NCI-H146 treated with DMSO at 0.1 percent for 48 hours (cell line): ENCODE measurements at regions not wholly inside any gene's neighbourhood (a gene's known extent, or its start where the extent isn't known, plus 50 kb on each side); places are given as distances from the start of the nearest gene placed in this dataset.
"Not testable (repeated sequence)": the region's sequence is repeated elsewhere in the genome, so short reads cannot be mapped to it uniquely, and the experiment has no call there.

Experiments
- DNase-seq: peaks from one replicate; lab custom pipeline; 2025; ENCODE audit not compliant: unreplicated experiment; lab: John Stamatoyannopoulos, UW

DNA sequence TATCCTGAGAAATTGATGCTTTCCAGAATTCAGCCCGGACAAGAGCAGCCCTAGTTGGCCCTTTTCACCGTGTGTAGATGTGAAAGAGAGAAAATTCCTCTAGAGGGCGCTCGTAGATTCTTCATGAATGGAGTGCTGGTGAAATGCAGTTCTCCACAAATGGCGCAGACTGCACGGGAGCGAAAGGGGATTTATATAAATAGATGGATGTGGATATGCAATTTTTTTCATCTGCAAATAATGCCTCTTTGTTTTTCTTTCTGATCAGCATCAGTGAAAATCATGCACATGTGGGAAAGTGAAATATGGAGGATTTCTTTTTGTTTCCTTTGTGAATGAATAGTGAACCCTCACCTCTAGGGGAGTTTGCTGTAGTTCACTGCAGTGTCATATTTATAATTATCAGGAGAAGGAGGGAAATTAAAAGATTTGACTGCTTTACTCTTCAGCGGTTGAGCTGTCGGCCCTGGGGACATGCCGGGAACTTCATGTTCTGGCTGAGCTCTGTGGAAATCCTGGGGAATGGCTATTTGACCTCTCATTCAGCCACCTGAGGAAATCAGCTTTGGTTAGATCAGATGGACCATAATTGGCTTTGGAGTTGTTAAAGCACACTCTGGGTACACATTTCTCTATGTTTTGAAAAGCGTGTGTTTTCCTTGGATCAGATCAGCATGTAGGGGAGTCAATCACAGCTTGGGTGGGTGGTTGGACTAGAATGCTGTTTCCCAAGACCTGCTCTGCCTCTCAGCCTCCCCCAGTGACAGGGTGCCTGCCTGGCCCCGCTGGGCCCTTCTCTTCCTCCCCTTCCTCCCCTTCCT, 115.0 kb upstream of the SHISA3 start:
- DNase-seq: peak; percentile 13

DNA sequence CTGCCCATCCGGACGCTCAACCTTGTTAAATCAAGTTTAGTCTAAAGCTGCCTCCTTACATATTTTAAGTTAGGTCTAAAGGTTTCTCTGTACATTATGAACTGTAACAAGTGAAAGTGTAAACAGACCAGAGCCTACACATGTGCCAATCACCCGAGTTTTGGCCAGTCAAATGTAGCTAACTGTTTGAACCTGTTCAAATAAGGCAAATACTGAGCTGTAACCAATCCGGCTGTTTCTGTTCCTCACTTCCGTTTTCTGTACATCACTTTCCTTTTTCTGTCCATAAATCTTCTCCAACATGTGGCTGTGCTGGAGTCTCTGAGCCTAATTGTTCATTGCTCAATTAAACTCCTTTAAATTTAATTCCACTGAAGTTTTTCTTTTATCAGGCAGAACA, 113.3 kb upstream of the SHISA3 start:
- DNase-seq: no peak

DNA sequence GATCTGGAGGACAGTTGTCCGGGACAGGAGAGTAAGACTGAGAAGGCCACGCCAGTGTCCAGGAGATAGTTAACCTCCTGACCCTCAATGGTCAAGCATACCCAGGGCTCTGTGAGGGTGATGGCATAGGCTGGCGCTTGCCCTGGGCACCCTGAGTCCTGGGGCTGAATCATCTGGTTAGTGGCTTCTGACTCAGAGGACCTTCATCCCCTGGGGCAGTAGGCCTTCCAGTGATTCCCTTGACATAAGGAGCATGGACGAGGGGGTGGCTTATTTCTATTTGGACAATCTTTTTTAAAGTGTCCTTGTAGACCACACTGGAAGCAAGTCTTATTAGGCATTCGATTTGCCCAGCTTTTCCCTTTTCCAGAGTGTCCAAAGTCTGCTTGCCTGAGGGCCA, 108.4 kb upstream of the SHISA3 start:
- not testable (repeated sequence) for DNase-seq

DNA sequence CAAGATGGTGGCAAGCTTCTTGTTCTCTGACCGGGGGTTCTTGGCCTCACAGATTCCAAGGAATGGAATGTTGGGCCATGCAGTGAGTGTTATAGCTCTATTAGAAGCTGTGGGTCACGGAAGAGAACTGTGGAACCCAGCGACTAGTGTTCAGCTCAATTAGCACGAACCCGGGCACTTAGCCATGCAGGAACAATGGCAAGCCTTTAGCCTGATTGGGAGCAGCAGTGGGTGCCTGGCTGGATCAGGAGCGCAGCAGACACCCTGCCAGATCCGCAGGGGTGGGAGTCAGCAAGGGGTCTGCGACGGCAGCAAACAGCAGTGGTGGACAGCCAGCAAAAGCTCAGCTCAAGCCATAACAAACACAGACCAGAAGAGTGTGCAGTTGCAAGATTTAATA, 105.1 kb upstream of the SHISA3 start:
- not testable (repeated sequence) for DNase-seq

DNA sequence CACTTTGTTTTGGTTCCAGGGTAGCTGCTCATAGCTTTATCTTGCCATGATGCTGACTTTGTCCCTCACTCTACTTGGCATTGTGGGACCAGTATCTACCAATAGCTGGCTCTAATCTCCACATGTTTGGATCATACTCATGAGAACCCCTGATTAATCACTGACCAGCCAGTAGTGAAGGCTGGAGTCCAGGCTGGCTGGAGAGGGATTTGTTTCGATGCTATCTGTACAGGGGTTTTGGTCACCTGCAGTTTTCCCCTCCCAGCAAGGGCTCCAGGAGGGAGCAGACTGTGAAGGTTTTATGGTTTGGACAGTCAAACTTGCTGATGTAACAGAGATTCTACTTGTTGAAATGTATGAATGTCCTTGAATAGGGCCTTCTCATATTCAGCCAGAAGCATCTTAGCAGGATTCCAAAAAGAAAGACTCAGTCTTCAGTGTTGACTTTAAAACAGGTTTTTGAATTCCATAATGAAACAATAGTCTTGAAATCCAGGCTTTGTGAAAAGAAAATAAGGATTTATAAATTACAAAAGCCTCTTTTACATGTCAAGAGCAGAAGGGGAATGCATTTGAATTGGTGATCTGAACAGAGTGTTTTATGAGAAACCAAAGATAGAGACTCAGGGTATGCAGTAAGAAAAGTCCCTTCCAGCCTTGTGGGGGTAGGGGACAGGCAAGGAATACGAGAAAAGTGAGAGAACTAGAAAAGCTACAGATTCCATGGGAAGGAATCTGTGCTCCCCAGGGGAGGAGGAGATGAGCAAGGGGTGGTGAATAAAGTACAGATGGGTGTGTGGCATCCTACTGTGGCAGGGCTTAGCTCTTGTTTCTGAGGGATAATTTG, 103.1 kb upstream of the SHISA3 start:
- DNase-seq: no peak

DNA sequence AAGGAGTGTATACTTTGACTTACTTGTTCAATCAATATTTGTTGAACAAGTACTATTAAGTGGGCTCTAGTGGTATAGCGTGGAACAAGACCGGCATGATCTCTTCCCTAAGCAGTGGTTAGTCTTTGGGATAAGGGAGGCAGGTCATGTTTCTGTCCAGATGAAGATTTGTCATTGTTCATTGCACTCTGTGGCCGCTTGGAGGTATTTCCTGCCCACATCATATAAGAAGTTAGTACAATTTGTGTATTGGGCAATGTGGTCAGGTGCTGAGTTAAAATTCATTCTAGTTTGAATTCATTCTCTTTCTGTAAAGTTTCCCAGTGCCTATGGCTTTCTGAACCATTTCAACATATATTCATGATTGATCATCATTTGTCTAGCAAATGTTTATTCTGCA, 101.1 kb upstream of the SHISA3 start:
- DNase-seq: no peak

DNA sequence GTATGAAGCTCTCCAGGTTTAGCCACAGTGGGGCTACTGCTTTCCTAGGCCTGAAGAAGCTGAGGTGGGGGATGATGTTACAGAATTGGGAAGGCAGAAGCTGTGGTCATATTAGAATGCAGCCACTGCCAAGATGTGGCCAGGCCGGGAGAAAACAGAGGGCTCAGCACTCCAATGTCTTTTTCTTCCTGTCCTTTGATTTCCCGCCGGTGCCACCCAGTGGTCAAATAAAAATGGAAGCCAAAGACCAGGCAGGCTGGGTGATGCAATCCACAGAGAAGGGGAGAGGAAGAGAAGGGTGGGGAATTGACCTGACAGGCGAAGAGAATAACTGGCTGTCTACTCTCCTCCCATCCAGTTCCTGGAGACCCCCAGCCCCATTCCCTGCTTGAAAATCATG, 94.9 kb upstream of the SHISA3 start:
- peak; percentile 0 for DNase-seq

DNA sequence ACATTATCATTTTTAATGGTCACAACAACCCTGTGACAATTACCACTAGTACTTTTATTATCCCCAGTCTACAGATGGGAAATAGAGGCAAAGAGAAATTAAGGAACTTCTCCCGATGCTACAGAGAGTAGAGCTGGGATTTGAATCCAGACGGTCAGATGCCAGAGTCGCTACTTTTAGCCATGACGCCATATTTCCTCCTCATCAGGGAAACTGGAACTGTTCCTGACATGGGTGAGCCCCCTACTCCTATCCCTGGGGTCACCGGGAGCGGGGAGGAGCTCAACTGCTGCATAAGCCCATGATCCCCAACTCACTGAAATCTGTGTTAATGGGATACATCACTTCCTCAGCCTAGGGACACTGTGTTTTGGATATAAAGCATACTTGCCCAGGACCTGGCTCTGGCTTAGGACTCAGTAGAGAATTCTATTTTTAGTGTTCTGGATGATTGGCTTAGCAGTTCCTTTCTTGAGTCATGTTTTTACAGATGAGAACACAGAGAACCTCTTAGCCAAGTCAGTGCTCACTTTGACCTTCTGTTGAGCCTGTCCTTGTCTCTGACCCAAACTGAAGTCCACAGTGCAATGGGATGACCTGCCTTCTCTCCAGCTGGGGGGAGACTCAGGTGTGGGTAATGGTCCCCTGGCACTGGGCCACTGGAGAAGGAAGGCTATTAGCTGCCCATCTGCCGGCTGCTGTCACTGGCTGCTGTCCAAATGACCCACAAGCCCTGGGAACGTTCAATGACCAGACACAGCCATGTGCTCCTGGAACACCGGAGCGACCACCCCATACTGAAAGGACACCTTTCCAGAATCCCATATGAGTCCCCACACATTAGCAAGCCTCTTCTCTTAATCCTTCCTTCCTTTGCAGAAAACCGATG, 90.8 kb upstream of the SHISA3 start:
- no peak for DNase-seq

DNA sequence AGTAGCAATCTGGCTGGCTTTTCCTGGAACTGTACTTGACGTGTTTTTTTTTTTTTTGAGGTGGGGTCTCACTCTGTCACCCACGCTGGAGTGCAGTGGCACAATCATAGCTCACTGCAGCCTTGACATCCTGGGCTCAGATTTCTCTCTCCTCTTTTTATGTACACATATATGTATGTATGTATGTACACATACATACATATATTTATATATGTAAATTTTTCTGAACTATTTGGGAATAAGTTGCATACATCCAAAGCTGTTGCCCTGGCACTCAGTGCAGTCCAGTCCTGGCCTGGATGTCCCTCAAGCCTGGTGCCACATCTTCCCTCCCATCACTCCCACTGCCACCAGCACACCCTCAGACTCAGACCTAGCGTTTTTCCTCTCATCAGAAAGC, 89.0 kb upstream of the SHISA3 start:
- no peak for DNase-seq

DNA sequence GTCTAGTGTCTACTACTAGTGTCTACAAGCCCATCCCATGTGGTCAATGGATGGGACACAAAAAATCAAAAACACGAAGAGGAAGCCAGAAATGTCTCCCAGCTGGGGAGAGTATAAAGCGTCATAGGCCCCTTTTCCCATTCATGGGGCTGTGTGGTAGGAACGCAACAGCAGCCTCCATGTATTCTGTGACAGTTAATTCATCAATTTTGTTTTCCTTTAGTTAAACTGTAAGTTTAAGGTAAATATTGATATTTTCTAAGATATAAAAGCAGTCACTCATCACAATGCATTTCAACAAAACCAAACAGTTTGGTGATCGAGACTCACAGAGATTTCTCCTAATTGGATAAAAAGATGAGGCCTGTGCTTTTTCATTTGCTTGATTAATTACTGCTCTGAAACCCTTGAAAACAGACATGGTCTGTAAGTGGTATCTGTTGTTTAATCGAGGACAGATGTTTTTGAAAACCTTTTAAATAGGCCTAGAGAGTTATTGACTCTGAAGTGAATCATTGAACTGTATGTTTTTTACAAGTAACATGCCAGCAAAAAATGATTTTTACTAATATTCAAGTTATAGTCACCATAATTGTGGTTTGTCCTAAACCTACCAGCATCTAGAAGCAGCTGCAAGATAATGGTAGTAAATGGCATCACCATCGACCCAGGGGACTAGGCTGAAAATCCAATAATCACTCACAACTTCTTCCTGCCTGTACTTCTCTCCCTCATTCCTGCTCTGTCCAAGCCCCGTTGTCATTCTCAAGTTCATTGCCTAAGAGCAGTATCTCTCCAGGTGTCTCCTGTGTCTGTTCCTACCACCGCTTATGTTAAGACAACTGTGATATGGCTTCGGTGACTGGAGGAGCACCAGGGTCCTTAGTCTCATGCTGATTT, 87.7 kb upstream of the SHISA3 start:
- DNase-seq: no peak

DNA sequence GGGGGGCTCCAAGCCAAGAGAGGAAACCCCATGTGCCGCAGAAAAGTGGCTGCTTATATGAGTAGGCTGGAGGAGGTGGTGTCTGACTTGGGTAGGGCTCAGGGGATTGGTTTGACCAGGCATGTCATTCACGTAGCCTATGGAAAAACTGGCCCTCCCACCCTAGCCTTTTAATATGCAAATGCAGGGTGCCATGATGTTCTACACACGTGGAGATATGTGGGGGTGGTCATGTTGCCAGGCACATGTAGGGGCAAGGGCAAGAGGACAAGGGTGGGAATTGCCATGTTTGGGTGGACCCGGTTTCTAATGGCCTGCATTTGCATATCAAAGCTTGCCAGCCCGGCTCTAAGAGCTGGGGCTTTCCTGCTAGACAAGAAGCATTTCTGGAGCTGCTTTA, 86.9 kb upstream of the SHISA3 start:
- no peak for DNase-seq

DNA sequence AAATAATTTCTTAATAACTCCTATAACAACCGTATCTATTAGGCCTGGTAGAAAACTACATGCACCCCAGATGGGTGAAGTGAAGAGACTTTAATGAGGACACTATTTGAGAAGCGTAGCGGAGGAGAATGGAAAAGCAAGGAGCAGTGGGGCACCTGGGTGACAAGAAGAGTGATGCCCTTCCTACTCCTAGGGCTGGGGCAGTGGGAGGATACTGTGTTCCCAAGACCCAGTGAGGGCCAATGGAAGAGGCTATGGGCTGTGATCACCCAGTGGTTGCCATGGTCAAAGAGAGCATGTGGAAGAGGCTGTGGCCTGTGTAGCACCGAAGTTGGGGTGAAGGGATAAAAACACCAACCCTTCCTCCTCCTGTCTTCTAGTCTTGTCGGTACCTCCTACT, 86.5 kb upstream of the SHISA3 start:
- no peak for DNase-seq

DNA sequence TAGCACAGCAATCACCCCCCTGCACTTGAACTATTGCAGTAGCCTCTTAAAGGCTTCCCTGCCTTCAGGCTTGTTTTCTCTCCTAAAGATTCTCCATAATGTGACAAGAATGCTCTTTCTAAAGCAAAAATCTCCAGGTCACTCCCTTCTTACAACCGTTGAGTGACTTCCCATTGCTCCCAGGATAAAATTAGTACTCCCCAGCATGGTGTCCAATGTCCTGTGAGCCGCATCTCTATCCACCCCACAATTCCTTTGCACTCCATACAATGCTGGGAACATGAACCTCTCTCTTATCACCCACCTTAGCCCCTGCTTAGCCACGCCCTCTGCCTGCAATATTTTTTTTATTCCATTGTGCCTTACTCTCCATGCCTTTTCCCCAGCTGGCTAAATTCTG, 85.7 kb upstream of the SHISA3 start:
- no peak for DNase-seq

DNA sequence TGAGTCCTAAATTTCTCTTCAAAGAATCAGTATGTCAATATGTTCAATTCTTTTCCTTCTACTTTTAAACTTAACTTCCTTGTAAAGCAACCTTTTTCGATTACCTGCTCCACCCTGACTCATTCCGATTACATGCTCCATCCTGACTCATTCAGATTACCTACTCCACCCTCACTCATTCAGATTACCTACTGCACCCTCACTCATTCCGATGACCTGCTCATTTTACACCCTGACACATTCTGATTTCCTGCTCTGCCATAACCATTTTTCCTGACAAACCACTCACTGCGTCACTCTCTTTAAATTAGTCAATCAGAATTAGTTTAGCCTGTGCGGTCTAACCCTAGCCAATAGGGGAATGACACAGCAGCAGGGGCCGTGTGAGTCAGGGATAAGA, 83.9 kb upstream of the SHISA3 start:
- DNase-seq: not testable (repeated sequence)

DNA sequence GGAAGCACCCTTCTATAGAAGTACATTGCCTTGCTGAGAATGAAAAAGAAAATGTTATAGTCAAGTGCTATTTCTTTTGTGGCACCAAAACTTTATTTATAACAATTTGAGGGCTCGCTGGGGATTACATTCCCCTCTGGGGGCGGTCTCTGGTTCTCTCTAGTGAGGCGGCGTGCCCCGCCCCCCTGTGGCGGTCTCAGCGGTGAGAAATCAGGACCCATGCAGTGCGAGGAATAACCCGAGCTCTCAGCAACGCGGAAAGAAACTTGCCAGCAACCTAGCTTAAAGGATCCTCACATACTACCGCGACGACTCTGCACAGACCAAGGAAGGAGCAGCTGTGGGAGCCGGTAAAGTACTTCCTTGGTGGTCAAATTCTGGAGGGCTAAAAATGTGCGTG, 83.4 kb upstream of the SHISA3 start:
- no peak for DNase-seq

DNA sequence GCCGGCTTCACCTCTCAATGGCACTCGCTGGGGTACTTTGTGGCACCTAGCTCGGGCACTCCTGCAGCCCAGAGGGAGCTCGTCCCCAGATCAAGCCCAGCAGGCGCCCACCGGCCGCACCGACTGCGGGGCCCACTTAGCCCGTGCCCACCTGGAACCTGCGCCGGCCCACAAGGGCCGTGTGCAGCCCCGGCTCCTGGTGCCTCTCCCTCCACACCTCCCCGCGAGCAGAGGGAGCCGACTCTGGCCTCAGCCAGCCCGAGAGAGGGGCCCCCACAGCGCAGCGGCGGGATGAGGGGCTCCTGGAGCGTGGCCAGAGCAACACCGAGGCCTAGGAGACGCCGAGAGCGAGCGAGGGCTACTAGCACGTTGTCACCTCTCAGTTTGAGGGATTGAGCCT, 82.1 kb upstream of the SHISA3 start:
- no peak for DNase-seq

DNA sequence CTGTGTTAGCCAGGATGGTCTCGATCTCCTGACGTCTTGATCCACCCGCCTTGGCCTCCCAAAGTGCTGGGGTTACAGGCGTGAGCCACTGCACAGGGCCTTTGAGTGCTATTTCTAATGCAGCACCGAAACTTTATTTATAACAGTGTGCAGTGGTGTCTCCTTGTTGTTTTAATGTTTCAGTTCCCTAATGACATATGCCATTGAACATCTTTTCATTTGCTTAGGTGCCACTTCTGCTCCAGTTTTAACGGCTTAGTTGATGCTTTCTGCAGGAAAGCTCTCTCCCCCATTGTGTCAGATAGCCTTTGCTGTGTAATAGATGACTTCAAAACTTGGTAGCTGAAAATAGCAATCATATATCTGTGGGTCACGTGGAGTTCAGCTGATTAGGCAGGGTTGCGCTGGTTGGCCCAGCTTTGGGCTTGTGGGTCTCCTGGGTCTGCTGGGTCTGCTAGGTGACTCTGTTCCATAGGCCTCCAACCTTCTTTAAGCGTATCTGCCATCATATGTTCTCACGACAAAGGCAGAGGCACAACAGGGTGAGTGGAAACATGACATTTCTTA, 76.4 kb upstream of the SHISA3 start:
- no peak for DNase-seq

DNA sequence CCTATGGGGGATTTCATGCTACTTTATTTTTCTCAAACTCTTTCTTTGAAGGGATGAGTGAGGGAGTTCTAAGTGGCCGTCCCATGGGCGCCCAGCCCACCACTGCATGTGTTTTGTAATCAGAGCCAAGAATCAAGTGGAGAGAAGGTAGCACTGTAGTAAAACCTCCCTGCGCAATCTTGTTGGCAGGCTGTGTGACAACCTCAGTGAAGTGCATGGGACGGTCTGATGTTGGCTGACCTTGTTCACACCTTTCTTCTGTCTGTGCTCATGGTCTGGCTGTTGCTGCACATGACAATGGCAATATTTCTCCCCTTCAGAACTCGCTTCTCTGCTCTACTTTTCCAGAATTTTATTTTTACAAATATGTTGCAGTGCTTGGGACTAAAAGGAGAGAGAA, 71.2 kb upstream of the SHISA3 start:
- DNase-seq: no peak

DNA sequence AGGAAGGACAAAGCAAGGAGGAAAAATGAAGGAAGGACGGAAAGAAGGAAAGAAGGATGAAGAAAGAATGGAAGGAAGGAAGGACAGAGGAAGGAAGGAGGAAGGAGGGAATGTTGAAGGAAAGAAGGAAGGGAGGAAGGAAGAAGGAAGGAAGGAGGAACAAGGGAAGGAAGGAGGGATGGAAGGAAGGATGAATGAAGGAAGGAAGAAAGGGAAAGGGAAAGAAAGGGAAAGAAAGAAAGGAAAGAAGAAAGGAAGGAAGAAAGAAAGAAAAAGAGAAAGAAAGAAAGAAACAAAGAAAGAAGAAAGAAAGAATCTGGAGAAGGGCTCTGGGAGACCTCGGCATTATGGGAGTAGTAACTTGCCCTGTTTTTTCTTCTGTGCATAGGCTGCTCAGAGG, 70.8 kb upstream of the SHISA3 start:
- no peak for DNase-seq

DNA sequence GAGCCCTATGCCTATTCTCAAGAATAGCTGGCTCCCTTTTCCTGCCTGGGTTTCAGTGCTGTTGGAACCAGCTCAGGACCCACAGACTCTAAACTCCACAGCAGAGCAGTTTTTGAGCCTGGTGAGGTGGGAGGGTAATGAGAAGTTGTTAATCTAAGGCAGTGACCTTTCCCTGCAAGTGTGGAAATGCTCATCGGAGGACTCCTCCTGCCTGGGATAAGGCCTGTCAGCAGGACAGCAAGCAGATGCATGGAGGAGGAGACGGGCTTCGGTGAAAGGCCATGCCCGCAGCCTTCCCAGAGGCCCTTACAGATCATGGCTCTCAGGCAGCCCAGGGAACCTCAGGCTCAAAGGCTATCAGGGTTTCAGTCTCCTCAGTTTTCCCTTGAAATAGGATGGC, 70.0 kb upstream of the SHISA3 start:
- no peak for DNase-seq
